HG03066 (cell line): ENCODE measurements at regions not wholly inside any gene's neighbourhood (a gene's known extent, or its start where the extent isn't known, plus 50 kb on each side); places are given as distances from the start of the nearest gene placed in this dataset.
"Not testable (repeated sequence)": the region's sequence is repeated elsewhere in the genome, so short reads cannot be mapped to it uniquely, and the experiment has no call there.

ENCODE experiments used
- ATAC-seq: cut with Tn5 transposase; IDR thresholded peaks from one replicate; pipeline ENCODE4 v1.9.1; 2021; ENCODE audit warnings: low read depth; ENCODE audit not compliant: unreplicated experiment

- ATAC-seq, result no peak
These were observed 50.3 kb upstream of the OSBPL11 start for GRCh38 chr3:125645616-125646015.

GRCh38 chr3:125646581-125646980, 51.3 kb upstream of the OSBPL11 start:
- ATAC-seq, result no peak

- no peak for ATAC-seq
These were observed 52.2 kb upstream of the OSBPL11 start for GRCh38 chr3:125647318-125648014.

- ATAC-seq, result no peak
These were observed 55.9 kb upstream of the OSBPL11 start for GRCh38 chr3:125651244-125651643.

GRCh38 chr3:125652349-125652748, 57.1 kb upstream of the OSBPL11 start:
- ATAC-seq, result no peak

GRCh38 chr3:125654526-125654925, 59.2 kb upstream of the OSBPL11 start:
- ATAC-seq, result no peak

- no peak for ATAC-seq
These were observed 67.4 kb upstream of the OSBPL11 start for GRCh38 chr3:125662675-125663074.

GRCh38 chr3:125670352-125670751, 75.1 kb upstream of the OSBPL11 start:
- ATAC-seq, result no peak

- ATAC-seq, result no peak
These were observed 75.6 kb upstream of the OSBPL11 start for GRCh38 chr3:125670945-125671344.

- no peak for ATAC-seq
These were observed 76.4 kb upstream of the OSBPL11 start for GRCh38 chr3:125671461-125672243.

GRCh38 chr3:125675791-125676190, 80.5 kb upstream of the OSBPL11 start:
- ATAC-seq, result no peak

GRCh38 chr3:125679258-125679657, 84.0 kb upstream of the OSBPL11 start:
- no peak for ATAC-seq

GRCh38 chr3:125681146-125681545, 85.8 kb upstream of the OSBPL11 start:
- no peak for ATAC-seq

- ATAC-seq, result not testable (repeated sequence)
These were observed 86.6 kb upstream of the OSBPL11 start for GRCh38 chr3:125681906-125682305.

- not testable (repeated sequence) for ATAC-seq
These were observed 87.3 kb upstream of the OSBPL11 start for GRCh38 chr3:125682610-125683009.

- ATAC-seq, result no peak
These were observed 88.0 kb upstream of the OSBPL11 start for GRCh38 chr3:125683067-125683829.

GRCh38 chr3:125684199-125684598, 88.9 kb upstream of the OSBPL11 start:
- ATAC-seq, result no peak

- ATAC-seq, result not testable (repeated sequence)
These were observed 90.4 kb upstream of the OSBPL11 start for GRCh38 chr3:125685741-125686140.

- no peak for ATAC-seq
These were observed 97.1 kb upstream of the OSBPL11 start for GRCh38 chr3:125692361-125692760.

- ATAC-seq, result no peak
These were observed 98.6 kb upstream of the OSBPL11 start for GRCh38 chr3:125693887-125694286.

GRCh38 chr3:125694761-125695294, 99.5 kb upstream of the OSBPL11 start:
- ATAC-seq, result no peak
